Sigmoid colon (tissue), 4 donors: ENCODE measurements at regions not wholly inside any gene's neighbourhood (a gene's known extent, or its start where the extent isn't known, plus 50 kb on each side); places are given as distances from the start of the nearest gene placed in this dataset.

Experiments used
- EP300 ChIP-seq, 4 donors: sonication (generic); formaldehyde crosslinking; IDR thresholded peaks; one replicate each; pipeline ENCODE4 v1.6.1; 2017; ENCODE audit warnings: antibody characterized with exemption in 4 of 4
- POLR2A ChIP-seq, 2 donors: fragments of 450-650 bp; IDR thresholded peaks; one replicate each; pipeline ENCODE4 v1.6.1; 2016; ENCODE audit warnings: antibody characterized with exemption in 2 of 2, mild to moderate bottlenecking in 2 of 2, moderate library complexity in 2 of 2
- TF ChIP-seq, protein P1 (sequence below), 4 experiments: fragments of 450-650 bp in 3 of 4; fragments of 200-600 bp in 1 of 4; IDR thresholded peaks; one replicate each; pipeline ENCODE4 v1.5.1; 2016 to 2019; ENCODE audit warnings: antibody characterized with exemption in 4 of 4, mild to moderate bottlenecking in 3 of 4, moderate library complexity in 2 of 4

DNA sequence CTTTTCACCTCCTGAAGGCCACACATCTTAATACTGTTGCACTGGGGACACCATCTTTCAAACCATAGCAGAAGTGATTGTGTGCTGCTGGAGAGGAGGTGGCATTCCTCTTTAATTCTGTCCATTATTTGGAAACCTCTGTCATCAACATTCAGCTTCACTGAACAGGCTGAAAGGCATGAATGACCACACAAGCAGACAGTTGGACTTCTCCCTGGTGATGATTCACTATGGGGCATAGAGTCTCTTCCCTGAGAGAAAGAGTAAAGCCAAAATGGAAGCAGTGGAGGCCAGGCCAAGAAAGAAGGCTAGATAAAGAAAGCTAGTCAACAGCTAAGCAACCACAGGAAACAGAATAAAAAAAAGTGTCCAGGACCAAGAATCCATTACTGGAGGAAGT is 113.1 kb upstream of the VSTM2A start:
- TF ChIP-seq, protein P1, sequence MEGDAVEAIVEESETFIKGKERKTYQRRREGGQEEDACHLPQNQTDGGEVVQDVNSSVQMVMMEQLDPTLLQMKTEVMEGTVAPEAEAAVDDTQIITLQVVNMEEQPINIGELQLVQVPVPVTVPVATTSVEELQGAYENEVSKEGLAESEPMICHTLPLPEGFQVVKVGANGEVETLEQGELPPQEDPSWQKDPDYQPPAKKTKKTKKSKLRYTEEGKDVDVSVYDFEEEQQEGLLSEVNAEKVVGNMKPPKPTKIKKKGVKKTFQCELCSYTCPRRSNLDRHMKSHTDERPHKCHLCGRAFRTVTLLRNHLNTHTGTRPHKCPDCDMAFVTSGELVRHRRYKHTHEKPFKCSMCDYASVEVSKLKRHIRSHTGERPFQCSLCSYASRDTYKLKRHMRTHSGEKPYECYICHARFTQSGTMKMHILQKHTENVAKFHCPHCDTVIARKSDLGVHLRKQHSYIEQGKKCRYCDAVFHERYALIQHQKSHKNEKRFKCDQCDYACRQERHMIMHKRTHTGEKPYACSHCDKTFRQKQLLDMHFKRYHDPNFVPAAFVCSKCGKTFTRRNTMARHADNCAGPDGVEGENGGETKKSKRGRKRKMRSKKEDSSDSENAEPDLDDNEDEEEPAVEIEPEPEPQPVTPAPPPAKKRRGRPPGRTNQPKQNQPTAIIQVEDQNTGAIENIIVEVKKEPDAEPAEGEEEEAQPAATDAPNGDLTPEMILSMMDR (IDR thresholded peaks at IDR 0.05): no peak
- TF ChIP-seq EP300 (IDR thresholded peaks at IDR 0.05) (no peak), POLR2A (IDR thresholded peaks at IDR 0.05) (no peak)
